NCI-H524 treated with DMSO at 0.1 percent for 48 hours (cell line): ENCODE measurements at regions not wholly inside any gene's neighbourhood (a gene's known extent, or its start where the extent isn't known, plus 50 kb on each side); places are given as distances from the start of the nearest gene placed in this dataset.

Experiments used
- DNase-seq: peaks from one replicate; lab custom pipeline; 2025; lab: John Stamatoyannopoulos, UW

DNA sequence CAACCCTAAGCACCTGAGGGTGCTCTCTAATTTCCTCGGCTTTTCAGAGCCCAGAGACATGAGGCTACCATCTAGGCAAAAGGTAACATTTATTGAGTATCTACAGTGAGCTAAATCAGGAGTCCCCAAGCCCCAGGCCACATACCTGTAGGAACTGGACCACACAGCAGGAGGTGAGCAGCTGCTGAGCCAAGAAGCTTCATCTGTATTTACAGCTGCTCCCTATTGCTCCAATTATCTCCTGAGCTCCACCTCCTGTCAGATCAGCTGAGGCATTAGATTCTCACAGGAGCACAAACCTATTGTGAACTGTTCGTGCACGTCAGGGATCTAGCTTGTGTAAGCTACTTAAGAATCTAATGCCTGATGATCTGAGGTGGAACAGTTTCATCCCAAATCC is 70.2 kb downstream of the RND3 start:
- DNase-seq, result no peak

DNA sequence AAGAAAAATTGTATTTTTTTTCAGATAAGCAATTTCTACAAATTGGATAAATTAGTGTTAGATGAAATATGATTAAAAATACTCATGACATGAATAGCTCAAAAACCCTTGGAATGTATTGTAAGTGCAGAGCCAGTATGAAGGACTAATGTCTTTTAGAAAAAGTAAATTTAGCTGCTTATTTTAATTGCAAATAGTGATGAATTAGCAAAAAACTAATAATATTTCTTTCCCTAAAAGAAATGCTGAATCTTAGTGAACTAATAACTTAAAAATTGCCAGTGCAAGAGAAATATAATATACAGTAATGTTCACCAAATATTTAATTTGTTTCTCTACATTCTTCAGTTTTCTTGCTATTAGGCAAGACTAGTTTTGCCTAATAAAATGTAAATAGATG is 72.4 kb downstream of the RND3 start:
- DNase-seq, result no peak

DNA sequence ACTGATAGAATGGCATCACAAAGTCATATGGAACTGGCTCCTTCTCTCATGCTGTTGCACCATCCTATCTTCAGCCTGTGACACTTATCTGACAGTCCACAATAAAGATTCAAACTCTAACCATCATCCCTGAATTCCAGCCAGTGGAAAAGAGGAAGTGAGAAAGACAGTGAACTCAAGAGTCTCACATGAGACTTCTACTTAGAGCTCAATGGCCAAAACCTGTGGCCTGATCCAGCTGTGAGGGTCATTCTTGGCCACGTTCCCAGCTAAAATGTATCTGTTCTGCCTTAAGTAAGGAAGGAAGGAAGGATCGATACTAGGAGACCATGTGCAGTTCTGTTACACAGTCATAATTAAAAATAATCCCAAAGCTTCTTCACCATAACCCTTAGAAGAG is 73.6 kb downstream of the RND3 start:
- no peak for DNase-seq

DNA sequence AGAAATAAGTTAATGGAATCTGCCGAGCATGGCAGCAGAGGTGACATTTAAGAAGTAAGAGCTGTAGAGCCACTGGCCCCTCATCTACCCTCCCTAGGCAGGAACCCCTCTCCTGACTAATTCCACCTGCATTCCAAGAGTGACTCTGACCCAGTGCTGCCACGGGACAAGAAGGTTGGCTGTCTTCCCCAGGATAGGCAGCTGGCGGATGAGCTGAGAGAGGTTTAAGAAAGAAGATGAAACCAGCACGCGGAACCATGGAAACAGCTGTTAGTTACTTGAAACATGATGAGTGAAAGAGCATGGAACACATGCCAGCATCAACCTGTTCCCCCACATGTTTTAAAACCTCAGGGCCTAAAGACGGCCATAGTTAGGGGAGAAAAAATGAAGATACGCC is 74.1 kb downstream of the RND3 start:
- DNase-seq, result peak; percentile 41

DNA sequence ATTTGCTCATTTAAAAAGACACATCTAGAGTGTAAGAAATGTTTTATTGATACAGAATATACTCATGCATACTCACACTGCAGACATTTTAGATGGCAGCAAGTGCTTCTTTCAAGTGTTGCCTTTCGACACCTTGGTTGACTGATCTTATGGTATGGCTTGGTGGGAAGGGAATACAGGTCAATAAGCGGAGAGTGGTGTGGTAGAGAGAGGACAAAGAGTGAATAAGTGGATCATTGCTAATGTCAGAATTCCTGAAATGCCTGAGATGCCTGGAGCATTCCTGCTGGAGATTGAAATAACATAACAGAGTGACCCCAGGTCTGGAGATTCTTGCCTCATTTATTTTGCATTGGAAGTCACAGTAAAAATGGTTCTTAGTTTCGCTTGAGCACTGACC is 76.7 kb downstream of the RND3 start:
- no peak for DNase-seq

DNA sequence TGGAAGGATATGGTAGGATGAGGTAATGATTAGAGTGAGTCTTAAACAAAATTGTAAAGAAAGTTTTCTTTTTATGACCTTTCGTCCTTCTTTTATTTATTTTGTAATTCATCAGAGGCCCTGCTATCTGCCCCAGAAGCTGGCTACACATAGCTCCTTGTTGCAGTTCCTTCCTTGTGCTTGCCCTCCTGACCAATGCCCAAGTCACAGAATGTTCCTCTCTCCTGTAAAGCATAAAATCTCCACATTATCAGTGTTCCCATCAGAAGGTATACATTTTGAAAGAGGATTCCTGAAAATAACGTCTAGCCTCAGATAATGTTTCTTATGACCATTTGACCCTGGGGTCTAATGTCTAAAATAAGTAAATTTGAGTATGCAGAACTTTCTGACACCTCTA is 78.3 kb downstream of the RND3 start:
- no peak for DNase-seq

DNA sequence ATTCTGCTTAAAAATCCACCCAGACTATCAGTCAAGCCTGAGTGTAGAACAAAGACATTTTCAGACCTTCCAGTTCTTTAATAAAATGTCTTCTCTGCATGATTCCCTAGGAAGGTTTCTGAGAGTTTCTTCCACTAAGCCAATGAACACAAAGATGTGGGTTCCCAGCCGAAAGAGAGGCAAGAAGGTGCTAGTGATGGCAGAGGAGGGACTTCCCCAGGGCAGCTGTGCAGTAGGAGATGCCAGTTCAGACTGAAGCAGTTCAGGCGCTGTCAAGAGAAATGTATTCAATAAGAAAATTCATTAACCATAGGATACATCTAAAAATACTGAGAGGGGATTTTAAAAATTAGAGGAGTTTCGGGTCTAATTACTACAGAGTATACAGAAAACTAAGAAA is 83.3 kb downstream of the RND3 start:
- DNase-seq, result no peak

DNA sequence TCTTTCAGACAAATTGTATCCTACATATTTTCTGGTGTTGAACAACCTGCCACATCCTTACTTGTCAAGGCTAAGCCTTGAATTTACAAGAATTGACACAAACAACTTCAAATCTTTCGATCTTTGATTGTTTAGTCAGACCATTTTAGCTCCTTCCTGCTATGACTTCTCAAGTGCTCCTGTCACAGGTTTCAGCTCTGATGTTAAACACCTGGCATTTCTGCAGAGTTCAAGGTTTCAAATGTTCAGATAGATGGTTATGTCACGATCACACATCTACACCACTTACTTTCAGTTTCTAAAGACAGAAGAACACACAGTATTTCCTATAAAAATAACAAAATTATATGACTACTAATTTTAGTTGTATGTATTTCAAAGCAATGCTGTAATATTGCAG is 84.0 kb downstream of the RND3 start:
- DNase-seq, result no peak

DNA sequence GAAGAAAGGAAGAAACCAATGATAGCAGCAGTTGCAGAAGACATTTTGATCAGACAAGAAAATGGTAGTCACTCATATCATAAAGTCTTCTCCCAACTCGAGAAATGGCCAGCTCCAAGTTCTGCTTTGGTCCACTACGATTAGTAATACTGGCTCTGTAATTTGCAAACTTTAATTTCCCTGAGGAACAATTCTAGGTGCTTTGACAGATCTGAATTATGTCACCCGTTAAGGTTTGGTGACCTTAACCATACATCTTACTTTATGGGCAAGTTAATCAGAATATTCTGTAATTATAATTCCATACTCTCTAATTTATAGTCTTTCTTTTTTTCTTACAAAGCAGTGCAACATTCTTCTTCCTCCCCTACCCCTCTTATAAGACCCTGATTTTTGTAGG is 84.5 kb downstream of the RND3 start:
- no peak for DNase-seq

DNA sequence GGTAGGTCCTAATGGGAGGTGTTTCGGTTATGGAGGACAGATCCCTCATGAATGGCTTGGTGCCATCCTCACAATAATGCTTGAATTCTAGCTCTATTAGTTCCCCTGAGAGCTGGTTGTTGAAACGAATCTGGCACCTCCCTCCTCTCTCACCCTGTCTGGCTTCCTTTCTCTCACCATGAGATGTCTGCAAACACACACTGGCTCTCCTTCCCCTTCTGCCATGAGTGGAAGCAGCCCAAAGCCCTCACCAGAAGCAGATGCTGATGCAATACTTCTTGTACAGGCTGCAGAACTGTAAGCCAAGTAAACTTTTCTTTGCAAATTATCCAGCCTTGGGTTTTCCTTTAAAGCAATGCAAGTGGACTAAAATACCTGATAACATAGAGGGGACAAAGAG is 86.6 kb downstream of the RND3 start:
- DNase-seq, result no peak

DNA sequence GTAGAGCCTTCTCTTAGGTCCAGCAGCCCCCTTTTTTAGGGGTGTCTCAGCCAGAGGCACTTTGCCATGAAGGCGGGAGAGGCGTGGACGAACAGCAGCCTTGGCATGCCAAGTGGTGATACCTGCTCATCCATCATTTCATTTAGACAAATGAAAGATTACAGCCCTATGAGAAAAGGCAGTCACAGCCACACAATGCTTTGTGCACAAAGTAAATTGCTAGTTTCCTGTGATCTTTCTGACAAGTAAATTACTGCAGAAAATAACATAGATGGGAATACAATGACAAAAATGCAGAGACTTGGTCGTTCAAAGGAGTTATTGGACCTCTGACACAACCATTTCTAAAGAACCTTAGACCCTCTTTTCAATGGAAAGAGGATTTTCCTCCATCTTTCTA is 94.9 kb downstream of the RND3 start:
- no peak for DNase-seq

DNA sequence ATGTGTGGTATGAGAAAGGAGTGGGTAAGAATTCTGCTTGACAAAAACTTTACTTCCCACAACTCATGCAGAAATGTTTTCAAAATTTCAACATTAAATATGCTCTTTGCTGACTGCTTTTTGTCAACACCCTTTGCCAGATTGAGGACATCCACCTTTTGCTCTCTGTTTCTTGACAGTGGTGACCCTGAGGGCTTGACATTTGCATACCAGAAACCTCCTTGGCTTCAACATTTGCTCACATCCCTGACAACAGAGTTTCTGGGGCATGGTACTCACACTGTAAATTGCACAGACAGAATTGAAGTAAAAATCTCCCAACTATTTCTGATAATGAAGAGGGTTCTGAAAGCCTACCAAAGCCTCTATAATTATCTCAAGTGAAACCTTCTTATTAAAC is 95.7 kb downstream of the RND3 start:
- no peak for DNase-seq

DNA sequence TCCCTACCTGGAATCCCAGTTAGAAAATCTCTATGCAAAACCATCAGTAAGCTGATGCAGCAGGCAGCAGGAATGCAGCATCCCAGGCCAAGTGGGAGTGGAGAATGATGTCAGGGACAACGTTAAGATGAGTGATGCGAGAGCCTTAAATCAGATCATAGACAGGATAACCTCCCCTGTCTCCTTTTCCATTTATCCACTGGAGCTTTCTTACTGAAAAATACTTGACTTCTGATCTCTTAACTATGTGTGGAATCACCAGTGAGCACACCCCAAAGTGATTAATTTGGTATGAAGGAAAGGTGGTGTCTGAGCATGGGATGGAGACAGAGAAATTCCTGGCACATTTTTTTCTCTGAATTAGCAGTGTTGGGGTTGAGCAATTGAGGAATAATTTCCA is 98.0 kb downstream of the RND3 start:
- no peak for DNase-seq

DNA sequence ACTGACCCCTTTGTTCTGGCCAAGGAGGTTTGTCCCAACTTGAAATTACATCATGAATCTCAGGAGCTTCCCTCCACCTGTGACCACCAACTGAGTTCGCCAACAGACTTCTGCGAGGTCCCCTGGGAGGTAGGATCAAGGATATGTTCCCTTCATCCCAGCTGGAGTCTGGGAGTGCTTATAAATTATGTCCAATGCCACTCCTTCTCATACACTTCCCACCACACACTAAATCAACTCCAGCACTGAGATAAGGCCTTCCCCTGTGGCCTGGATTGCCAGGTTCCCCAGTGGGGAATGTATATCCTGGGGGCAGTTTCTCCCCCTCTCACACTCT is 99.2 kb downstream of the RND3 start:
- no peak for DNase-seq

DNA sequence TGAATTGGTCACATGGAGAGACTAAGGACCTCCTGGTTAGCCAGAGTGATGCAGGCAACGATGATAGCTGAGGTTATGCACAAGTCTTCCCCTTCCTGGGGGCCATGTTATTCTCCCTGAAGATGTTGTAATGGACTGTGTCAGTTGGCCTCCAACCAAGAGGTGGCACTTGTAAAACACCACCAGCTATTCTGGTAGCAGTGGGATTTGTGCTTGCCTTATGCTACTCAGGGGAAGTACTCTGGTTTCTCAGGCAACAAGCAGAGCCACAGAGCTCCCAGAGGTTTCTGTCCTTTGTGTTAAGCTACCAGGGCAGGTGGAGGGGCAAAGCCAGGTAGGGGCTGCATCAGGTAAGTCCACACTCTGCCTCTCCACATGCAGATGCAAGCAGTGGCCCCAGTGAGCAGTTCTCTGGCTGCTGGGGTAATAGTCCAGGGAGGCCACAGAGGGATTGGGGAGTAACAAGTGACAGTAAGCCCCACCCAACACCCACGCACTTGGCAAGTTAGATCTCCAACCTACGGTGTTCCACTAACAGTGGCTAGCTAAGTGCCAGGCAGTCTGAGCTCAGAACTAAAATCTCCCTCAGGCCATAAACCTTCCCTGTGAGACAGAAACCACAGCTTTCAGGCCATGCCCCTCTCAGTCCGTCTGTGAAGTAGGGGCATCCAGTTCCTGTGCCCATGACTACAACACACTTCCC is 99.7 kb downstream of the RND3 start:
- DNase-seq, result no peak

DNA sequence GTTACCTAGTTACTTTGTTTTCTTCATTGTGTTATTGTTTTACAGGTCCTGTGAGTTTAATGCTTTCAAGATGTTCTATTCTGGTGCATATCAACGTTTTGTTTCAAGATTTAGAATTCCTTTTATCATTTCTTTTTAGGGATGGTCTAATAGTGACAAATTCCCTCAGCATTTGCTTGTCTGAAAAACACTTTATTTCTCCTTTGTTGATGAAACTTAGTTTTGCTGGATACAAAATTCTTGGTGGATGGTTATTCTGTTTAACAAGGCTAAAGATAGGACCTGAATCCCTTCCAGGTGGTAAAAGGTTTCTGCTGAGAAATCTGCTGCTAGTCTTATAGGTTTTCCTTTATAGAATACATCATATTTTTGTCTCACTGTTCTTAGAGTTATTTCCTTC is 102.3 kb downstream of the RND3 start:
- no peak for DNase-seq

DNA sequence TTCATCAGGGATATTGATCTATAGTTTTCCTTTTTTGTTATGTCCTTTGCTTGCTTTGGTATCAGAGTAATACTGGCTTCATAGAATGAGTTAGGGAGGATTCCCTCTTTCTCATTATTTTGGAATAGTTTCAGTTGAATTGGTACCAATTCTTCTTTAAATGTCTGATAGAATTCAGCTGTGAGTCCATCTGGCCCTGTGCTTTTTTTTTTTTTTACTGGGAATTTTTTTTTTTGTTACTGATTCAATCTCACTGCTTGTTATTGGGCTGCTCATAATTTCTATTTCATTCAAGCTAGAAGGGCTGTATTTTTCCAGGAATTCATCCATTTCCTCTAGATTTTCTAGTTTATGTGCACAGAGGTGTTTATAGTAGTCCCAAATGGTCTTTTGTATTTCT is 103.9 kb downstream of the RND3 start:
- DNase-seq, result no peak

DNA sequence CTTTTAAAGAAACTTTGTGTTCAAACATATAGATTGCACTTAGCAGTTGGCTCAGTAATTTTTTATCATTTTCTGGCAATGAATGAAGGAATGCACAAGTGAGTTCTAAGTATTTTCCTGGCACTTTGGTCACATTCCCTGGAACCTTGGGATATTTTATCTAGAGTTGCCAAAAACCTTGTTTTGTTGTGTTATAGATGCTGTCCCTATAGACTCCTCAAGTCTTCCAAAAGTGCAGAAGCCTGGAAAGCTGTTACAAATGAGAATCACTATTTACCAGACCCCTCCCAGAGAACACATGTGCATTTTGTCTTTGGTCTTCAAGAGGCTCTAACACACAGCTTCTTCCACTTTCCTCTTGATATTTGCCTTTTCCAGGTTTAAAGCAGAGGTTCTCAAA is 108.3 kb downstream of the RND3 start:
- DNase-seq, result no peak

DNA sequence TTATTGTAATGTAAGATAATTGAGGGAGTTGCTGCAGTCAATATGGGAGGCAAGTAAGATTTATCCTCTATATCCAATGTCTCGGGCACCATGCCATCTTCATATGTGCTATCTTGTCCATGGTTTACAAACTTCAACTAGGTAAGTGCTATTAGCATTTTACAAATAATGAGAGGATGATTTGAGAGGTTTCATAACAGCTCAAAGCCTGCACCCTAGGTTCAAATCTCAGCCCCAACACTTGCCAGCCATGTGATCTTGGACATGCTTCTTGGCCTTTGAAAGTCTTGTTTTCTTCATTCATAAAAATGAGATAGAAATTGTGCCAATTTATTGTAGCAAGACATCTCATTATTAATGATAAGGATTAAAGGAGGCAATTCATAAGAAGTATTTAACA is 108.8 kb downstream of the RND3 start:
- no peak for DNase-seq

DNA sequence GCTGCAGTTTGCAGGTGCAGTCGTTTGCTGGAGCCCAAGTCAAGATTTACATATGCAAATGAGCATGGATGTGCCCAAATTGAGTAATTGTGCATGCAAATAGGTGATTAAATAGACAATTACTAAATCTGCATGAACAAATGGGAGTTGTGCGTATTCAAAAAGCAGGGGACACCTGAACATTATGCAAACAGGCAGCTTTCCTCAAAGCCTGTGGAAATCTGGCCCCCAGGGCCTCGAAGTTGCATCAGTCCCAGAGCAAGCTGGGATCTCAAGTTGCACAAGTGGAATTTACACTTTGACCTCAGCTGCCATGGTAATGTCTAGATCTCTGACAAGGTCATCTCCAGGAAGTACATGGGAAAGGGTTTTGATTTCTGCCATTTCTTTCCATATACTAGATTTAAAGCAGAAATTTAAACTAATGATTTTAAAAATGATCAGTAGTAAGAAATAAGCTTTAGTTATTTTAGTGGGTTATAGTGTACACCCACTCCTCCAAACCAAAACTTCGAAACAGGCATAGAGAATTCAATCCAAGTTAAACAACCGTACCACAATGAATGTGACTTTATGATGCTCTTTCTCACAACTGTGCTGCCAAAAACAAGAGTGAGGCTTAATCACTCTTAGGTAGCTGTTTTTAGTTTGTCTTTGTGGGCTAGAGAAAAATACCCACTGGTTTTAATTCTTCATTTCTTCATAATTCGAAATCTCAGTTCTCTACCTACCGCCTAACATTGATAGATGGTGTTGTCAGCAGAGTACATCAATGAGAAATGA is 110.7 kb downstream of the RND3 start:
- DNase-seq, result no peak

DNA sequence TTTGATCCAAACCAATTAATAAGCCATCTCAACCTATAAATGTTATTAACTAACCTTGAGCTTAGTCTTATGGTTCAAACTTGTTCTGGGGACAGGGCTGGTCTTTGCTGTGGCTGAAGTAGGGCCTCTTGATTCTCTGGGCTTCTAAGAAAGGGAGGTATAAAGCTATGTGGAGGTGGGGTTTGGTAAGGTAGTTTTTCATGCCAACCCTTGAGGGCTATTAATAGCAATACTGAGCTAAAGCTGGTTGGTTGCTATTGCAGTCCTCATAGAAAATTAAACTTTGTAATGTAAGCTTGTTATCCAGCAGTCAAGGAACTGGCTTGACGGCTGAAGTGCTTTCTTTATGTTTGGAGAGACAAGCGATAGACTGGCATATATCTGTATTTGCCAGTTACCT is 112.1 kb downstream of the RND3 start:
- no peak for DNase-seq

DNA sequence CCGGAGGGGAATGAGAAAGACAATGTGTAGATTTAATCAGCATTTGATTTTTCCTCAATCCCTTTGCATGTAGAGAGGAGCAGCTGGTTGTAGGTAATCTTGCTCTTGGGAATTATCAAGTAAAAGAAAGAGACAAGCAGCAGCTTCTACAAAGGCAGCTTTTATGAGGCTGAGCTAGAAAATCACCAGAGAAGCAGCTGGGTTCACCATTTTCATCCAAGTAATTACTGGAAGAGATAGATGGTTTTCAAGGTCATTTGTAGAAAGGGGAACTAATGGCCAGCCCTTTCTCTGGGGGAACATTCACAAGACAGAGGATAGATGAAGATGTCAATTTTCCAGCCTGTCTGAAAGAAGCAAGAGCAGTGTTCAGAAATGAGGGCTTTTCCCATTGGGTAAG is 113.0 kb downstream of the RND3 start:
- DNase-seq, result no peak

DNA sequence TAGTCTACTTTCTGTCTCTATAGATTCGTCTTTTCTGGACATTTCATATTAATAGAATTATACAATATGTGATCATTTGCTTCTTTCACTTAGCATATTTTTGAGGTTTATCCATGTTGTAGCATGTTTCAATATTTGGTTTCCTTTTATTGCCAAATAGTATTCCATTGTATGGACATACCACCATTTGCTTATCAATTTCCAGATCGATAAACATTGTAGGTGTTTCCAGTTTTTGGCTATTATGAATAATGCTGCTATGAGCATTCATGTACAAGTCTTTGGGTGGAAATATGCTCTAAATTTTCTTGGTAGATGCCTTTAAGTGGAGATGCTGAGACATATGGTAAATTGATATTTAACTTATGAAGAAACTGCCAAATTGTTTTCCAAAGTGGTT is 114.1 kb downstream of the RND3 start:
- DNase-seq, result no peak
